GM12875 (cell line): ENCODE measurements at regions not wholly inside any gene's neighbourhood (a gene's known extent, or its start where the extent isn't known, plus 50 kb on each side); places are given as distances from the start of the nearest gene placed in this dataset.

Experiments
- H3K4me3 ChIP-seq: one replicate; pipeline ENCODE4 v1.5.1; 2011; ENCODE audit warnings: low read depth, low read length, control low read depth
- CTCF ChIP-seq: IDR thresholded peaks from 2 replicates; pipeline ENCODE4 v1.5.1; 2011; ENCODE audit warnings: low read depth, mild to moderate bottlenecking, control low read depth, inconsistent platforms, low read length, moderate library complexity, borderline replicate concordance; ENCODE audit not compliant: insufficient read depth

DNA sequence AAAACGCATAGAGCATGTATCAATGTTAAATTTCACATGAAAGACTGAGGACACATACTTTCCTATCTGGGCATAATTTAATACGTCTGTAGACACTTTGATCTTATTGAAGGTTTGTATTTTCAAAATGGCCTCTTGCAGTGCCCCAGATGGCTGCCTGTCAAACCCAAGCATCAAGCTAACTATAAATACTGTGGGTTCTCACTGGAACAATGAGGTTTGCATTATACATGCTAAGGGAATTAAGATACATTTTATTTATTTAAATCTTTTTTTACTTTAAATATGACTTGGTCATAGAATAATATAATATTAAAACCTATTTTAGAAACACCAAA is 702.9 kb upstream of the GRAMD2B start:
- TF ChIP-seq CTCF = no peak

DNA sequence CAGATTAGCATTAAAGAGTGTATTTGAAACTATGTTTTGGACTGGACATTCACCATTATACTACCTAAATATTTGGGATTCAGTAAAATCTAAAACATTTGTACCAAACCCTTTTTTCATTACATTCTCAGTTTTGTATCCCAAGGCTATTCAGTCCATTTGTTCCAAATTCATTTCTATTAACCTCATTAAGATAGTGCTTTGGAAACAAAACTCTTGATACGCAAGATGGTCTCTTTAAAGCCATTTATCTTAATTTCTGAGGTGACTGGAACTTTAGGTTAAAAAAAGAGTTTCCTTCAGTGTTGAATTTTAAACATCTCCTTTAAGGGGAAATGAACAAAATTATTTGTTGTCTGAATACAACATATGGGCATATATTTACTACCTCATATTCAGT is 702.5 kb upstream of the GRAMD2B start:
- no peak overlapping the region for H3K4me3 ChIP-seq
- no peak for TF ChIP-seq CTCF

More for the DNA sequence above, 702.9 kb upstream of the GRAMD2B start:
- H3K4me3 ChIP-seq = no peak overlapping the region

DNA sequence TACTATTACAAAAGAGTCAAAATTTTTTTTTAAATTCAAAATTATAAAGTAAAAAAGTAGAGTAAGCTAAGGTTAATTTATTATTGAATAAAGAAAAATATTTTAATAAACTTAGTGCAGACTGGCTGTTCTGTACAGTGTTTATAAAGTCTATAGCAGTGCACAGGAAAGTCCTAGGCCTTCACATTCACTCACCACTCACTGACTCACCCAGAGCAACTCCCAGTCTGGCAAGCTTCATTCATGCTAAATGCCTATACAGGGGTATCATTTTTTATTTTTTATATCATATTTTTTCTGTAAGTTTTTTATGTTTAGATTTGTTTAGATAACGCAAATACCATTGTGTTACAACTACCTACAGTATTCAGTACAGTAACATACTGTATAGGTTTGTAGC is 700.7 kb upstream of the GRAMD2B start:
- no peak overlapping the region for H3K4me3 ChIP-seq
- no peak for TF ChIP-seq CTCF

GRCh38 chr5:125725691-125726090 is 697.5 kb upstream of the GRAMD2B start:
- no peak overlapping the region for H3K4me3 ChIP-seq
- no peak for TF ChIP-seq CTCF

GRCh38 chr5:125743939-125744338 is 679.3 kb upstream of the GRAMD2B start:
- no peak for TF ChIP-seq CTCF
- H3K4me3 ChIP-seq = no peak overlapping the region

GRCh38 chr5:125746917-125747316 is 676.3 kb upstream of the GRAMD2B start:
- no peak for TF ChIP-seq CTCF
- H3K4me3 ChIP-seq = no peak overlapping the region

- H3K4me3 ChIP-seq = no peak overlapping the region
- no peak for TF ChIP-seq CTCF
Observed at GRCh38 chr5:125750147-125750860, 672.9 kb upstream of the GRAMD2B start.
